ENCODE measurements at regions not wholly inside any gene's neighbourhood (a gene's known extent, or its start where the extent isn't known, plus 50 kb on each side); places are given as distances from the start of the nearest gene placed in this dataset.
"Not testable (repeated sequence)": the region's sequence is repeated elsewhere in the genome, so short reads cannot be mapped to it uniquely, and the experiment has no call there.

GRCh38 chr10:37015498-37015897, 109.9 kb upstream of the ANKRD30A start:
- DNase-seq (ENCODE audit: low spot score in 2 of 2) = no peak
- Histone ChIP-seq H3K36me3 (no peaks in the 10 kb centered on the region), H3K27ac (no peak overlapping the region), H3K4me1 (no peaks in the 10 kb centered on the region), H3K4me3 (no peak overlapping the region), H3K27me3 (no peaks in the 10 kb centered on the region), H3K9me3 (no peaks in the 10 kb centered on the region)
- intact Hi-C loops (cut with DNase I; ENCODE audit: low total_unique reads) = no loop called here
- TF ChIP-seq POLR2A (IDR thresholded peaks at IDR 0.05) = no peak
- TF ChIP-seq POLR2AphosphoS5 (IDR thresholded peaks at IDR 0.05) = no peak
- TF ChIP-seq CTCF (IDR thresholded peaks at IDR 0.05) = no peak

GRCh38 chr10:37010741-37011140, 114.7 kb upstream of the ANKRD30A start:
- H3K27ac ChIP-seq = no peak overlapping the region
- no peaks in the 10 kb centered on the region for H3K9me3 ChIP-seq
- H3K4me1 ChIP-seq = no peaks in the 10 kb centered on the region
- no peak for TF ChIP-seq CTCF (IDR thresholded peaks at IDR 0.05)
- TF ChIP-seq POLR2AphosphoS5 (IDR thresholded peaks at IDR 0.05) = no peak
- no peak for TF ChIP-seq POLR2A (IDR thresholded peaks at IDR 0.05)
- intact Hi-C loops (cut with DNase I; ENCODE audit: low total_unique reads) = no loop called here
- H3K27me3 ChIP-seq = no peaks in the 10 kb centered on the region
- H3K4me3 ChIP-seq = no peak overlapping the region
- DNase-seq (ENCODE audit: low spot score in 2 of 2) = peak in 1 of 2 donors; percentile 53
- H3K36me3 ChIP-seq = no peaks in the 10 kb centered on the region

- H3K4me1 ChIP-seq; H3K27me3 ChIP-seq; H3K9me3 ChIP-seq; H3K27ac ChIP-seq; H3K4me3 ChIP-seq; DNase-seq (ENCODE audit: low spot score in 2 of 2); H3K36me3 ChIP-seq; intact Hi-C loops (cut with DNase I; ENCODE audit: low total_unique reads): not testable (repeated sequence)
Observed at GRCh38 chr10:37008276-37008675, 117.1 kb upstream of the ANKRD30A start.

- intact Hi-C loops (cut with DNase I; ENCODE audit: low total_unique reads) = no loop called here
- H3K36me3 ChIP-seq = no peaks in the 10 kb centered on the region
- TF ChIP-seq CTCF (IDR thresholded peaks at IDR 0.05) (no peak), POLR2A (IDR thresholded peaks at IDR 0.05) (no peak), POLR2AphosphoS5 (IDR thresholded peaks at IDR 0.05) (no peak)
- H3K4me3 ChIP-seq = no peak overlapping the region
- H3K27ac ChIP-seq = no peak overlapping the region
- no peaks in the 10 kb centered on the region for H3K4me1 ChIP-seq
- H3K9me3 ChIP-seq = no peaks in the 10 kb centered on the region
- H3K27me3 ChIP-seq = no peaks in the 10 kb centered on the region
- no peak for DNase-seq (ENCODE audit: low spot score in 2 of 2)
Observed at GRCh38 chr10:37003126-37003525, 122.3 kb upstream of the ANKRD30A start.

GRCh38 chr10:36995806-36996205, 129.6 kb upstream of the ANKRD30A start:
- H3K4me1 ChIP-seq; H3K4me3 ChIP-seq; H3K9me3 ChIP-seq; DNase-seq (ENCODE audit: low spot score in 2 of 2); H3K27me3 ChIP-seq; H3K36me3 ChIP-seq; intact Hi-C loops (cut with DNase I; ENCODE audit: low total_unique reads); H3K27ac ChIP-seq: not testable (repeated sequence)

GRCh38 chr10:36994886-36995285, 130.5 kb upstream of the ANKRD30A start:
- H3K27me3 ChIP-seq = no peaks in the 10 kb centered on the region
- no peaks in the 10 kb centered on the region for H3K4me1 ChIP-seq
- no peak overlapping the region for H3K27ac ChIP-seq
- no peak for DNase-seq (ENCODE audit: low spot score in 2 of 2)
- intact Hi-C loops (cut with DNase I; ENCODE audit: low total_unique reads) = no loop called here
- TF ChIP-seq POLR2A (IDR thresholded peaks at IDR 0.05) (no peak), POLR2AphosphoS5 (IDR thresholded peaks at IDR 0.05) (no peak), CTCF (IDR thresholded peaks at IDR 0.05) (no peak)
- no peaks in the 10 kb centered on the region for H3K9me3 ChIP-seq
- no peak overlapping the region for H3K4me3 ChIP-seq
- no peaks in the 10 kb centered on the region for H3K36me3 ChIP-seq
